ENCODE measurements at regions not wholly inside any gene's neighbourhood (a gene's known extent, or its start where the extent isn't known, plus 50 kb on each side); places are given as distances from the start of the nearest gene placed in this dataset.

DNA sequence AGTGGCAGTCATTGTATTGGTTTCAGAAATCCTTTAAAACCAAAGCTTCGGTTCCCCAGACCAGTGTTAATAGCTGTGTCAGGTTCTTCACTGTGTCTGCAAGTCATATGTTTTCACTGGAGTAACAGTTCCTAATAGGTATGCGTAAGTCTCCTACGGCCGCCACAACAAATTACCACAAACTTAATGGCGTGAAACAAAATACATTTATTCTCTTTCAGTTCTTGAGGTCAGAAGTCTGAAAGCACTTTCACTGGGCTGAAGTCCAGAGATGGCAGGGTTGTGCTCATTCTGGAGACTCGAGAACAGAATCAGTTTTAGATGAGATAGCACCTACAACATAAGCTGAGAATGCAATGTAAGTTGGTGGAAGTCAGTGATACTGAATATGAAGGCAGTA, 556.2 kb downstream of the TLE4 start (continued):
- TF ChIP-seq, protein P1, sequence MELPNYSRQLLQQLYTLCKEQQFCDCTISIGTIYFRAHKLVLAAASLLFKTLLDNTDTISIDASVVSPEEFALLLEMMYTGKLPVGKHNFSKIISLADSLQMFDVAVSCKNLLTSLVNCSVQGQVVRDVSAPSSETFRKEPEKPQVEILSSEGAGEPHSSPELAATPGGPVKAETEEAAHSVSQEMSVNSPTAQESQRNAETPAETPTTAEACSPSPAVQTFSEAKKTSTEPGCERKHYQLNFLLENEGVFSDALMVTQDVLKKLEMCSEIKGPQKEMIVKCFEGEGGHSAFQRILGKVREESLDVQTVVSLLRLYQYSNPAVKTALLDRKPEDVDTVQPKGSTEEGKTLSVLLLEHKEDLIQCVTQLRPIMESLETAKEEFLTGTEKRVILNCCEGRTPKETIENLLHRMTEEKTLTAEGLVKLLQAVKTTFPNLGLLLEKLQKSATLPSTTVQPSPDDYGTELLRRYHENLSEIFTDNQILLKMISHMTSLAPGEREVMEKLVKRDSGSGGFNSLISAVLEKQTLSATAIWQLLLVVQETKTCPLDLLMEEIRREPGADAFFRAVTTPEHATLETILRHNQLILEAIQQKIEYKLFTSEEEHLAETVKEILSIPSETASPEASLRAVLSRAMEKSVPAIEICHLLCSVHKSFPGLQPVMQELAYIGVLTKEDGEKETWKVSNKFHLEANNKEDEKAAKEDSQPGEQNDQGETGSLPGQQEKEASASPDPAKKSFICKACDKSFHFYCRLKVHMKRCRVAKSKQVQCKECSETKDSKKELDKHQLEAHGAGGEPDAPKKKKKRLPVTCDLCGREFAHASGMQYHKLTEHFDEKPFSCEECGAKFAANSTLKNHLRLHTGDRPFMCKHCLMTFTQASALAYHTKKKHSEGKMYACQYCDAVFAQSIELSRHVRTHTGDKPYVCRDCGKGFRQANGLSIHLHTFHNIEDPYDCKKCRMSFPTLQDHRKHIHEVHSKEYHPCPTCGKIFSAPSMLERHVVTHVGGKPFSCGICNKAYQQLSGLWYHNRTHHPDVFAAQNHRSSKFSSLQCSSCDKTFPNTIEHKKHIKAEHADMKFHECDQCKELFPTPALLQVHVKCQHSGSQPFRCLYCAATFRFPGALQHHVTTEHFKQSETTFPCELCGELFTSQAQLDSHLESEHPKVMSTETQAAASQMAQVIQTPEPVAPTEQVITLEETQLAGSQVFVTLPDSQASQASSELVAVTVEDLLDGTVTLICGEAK (IDR thresholded peaks at IDR 0.05; ENCODE audit: borderline replicate concordance), result no peak
- TF ChIP-seq IKZF1 (conservative IDR thresholded peaks at IDR 0.05) (no peak), TCF3 (IDR thresholded peaks at IDR 0.05; ENCODE audit: borderline replicate concordance, insufficient read depth, low read depth, low read length) (no peak), CBX5 (IDR thresholded peaks at IDR 0.05; ENCODE audit: low read depth) (no peak), DPF2 (IDR thresholded peaks at IDR 0.05) (no peak), CEBPB (IDR thresholded peaks at IDR 0.05; ENCODE audit: borderline replicate concordance in 1 of 2, low read depth in 2 of 2, low read length in 2 of 2) (no peak), IRF4 (IDR thresholded peaks at IDR 0.05; ENCODE audit: low read depth, low read length) (no peak), E2F4 (IDR thresholded peaks at IDR 0.05; ENCODE audit: low read depth, low read length) (no peak), YY1 (IDR thresholded peaks at IDR 0.05; ENCODE audit: low read depth, low read length) (no peak)
- TF ChIP-seq, protein P2, sequence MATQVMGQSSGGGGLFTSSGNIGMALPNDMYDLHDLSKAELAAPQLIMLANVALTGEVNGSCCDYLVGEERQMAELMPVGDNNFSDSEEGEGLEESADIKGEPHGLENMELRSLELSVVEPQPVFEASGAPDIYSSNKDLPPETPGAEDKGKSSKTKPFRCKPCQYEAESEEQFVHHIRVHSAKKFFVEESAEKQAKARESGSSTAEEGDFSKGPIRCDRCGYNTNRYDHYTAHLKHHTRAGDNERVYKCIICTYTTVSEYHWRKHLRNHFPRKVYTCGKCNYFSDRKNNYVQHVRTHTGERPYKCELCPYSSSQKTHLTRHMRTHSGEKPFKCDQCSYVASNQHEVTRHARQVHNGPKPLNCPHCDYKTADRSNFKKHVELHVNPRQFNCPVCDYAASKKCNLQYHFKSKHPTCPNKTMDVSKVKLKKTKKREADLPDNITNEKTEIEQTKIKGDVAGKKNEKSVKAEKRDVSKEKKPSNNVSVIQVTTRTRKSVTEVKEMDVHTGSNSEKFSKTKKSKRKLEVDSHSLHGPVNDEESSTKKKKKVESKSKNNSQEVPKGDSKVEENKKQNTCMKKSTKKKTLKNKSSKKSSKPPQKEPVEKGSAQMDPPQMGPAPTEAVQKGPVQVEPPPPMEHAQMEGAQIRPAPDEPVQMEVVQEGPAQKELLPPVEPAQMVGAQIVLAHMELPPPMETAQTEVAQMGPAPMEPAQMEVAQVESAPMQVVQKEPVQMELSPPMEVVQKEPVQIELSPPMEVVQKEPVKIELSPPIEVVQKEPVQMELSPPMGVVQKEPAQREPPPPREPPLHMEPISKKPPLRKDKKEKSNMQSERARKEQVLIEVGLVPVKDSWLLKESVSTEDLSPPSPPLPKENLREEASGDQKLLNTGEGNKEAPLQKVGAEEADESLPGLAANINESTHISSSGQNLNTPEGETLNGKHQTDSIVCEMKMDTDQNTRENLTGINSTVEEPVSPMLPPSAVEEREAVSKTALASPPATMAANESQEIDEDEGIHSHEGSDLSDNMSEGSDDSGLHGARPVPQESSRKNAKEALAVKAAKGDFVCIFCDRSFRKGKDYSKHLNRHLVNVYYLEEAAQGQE (IDR thresholded peaks at IDR 0.05; ENCODE audit: low read depth, low read length), result no peak

Measured in GM12878 (cell line).